K562 (cell line): ENCODE measurements at regions not wholly inside any gene's neighbourhood (a gene's known extent, or its start where the extent isn't known, plus 50 kb on each side); places are given as distances from the start of the nearest gene placed in this dataset.

Source experiments
- ATAC-seq: fragments of 200-7000 bp; cut with Tn5 transposase; 3 replicates; pipeline ENCODE4 v1.9.1; 2020; ENCODE audit warnings: moderate library complexity
- BruUV-seq: library from RNA; stranded (reverse); fragments of 400-500 nt; replicated peaks from 2 replicates; lab custom pipeline; 2021; lab: Mats Ljungman, UMichigan
- CTCF ChIA-PET: fragments of 300-600 bp; formaldehyde crosslinking; extraction: SDS; loops from one replicate; lab custom pipeline; 2021; ENCODE audit warnings: low intra/inter-chr PET ratio; lab: Yijun Ruan, JAX
- POLR2A ChIA-PET: fragments of 300-600, 350-650 bp; sonication (Branson Sonifier 250); formaldehyde crosslinking; extraction: SDS; loops from one replicate; lab custom pipeline; 2021; ENCODE audit warnings: antibody characterized with exemption, inconsistent platforms; lab: Yijun Ruan, JAX
- DNase-seq, 4 experiments: peaks; one replicate each; pipeline versions ENCODE4 v3.0.0 to v3.0.0-alpha.2; 2011 to 2018; ENCODE audit warnings: low spot score in 3 of 4, mixed read lengths in 3 of 4; ENCODE audit errors: extremely low read depth in 1 of 4
- FAIRE-seq: peaks from 2 replicates; lab custom pipeline; 2011; peaks lifted over from hg19 to GRCh38; lab: Jason Lieb, UNC
- H2AFZ ChIP-seq: 2 replicates; pipeline ENCODE4 v1.6.0; 2011; ENCODE audit warnings: low read depth, low read length, control low read depth, inconsistent platforms
- H3K27ac ChIP-seq: fragments of 200-600 bp; 3 replicates; pipeline ENCODE4 v1.8.0; 2011; ENCODE audit warnings: low read depth, mild to moderate bottlenecking, control low read depth, inconsistent platforms, low read length, moderate library complexity, mixed read lengths; ENCODE audit errors: extremely low read depth
- H3K27me3 ChIP-seq, 2 experiments: fragments of 300-600 bp in 1 of 2; 2 replicates in 1 of 2; 3 replicates in 1 of 2; pipeline versions ENCODE4 v1.6.0 to v1.8.0; 2011; ENCODE audit warnings: inconsistent platforms in 2 of 2, low read length in 2 of 2, mild to moderate bottlenecking in 1 of 2, mixed read lengths in 1 of 2, moderate library complexity in 1 of 2; ENCODE audit not compliant: control insufficient read depth in 2 of 2, insufficient read depth in 2 of 2
- H3K36me3 ChIP-seq: fragments of 300-600 bp; 3 replicates; pipeline ENCODE4 v1.8.0; 2011; ENCODE audit warnings: mild to moderate bottlenecking, low read length, inconsistent platforms; ENCODE audit not compliant: control insufficient read depth, insufficient read depth
- H3K4me1 ChIP-seq, 2 experiments: fragments of 200-600 bp in 1 of 2; replicated peaks in 1 of 2; 2 replicates in 1 of 2; 3 replicates in 1 of 2; pipeline versions ENCODE4 v1.5.1 to v1.8.0; 2011; ENCODE audit warnings: inconsistent platforms in 2 of 2, low read length in 2 of 2, mild to moderate bottlenecking in 1 of 2, mixed read lengths in 1 of 2, moderate library complexity in 1 of 2; ENCODE audit not compliant: control insufficient read depth in 2 of 2, insufficient read depth in 2 of 2
- H3K4me2 ChIP-seq: 2 replicates; pipeline ENCODE4 v1.6.1; 2011; ENCODE audit warnings: low read length, control low read depth, inconsistent platforms, mixed read lengths; ENCODE audit not compliant: insufficient read depth
- H3K4me3 ChIP-seq: fragments of 200-600 bp; sonication (generic), shearing (Covaris generic); 2 replicates; pipeline ENCODE4 v1.5.1; 2016; ENCODE audit warnings: control low read depth, inconsistent platforms
- H3K79me2 ChIP-seq: fragments of 200-600 bp; 3 replicates; pipeline ENCODE4 v1.8.0; 2011; ENCODE audit warnings: low read length, inconsistent platforms; ENCODE audit not compliant: control insufficient read depth, insufficient read depth
- H3K9ac ChIP-seq, 2 experiments: 2 replicates each; pipeline versions ENCODE4 v1.6.0 to v1.6.1; 2011; ENCODE audit warnings: low read depth in 2 of 2, low read length in 2 of 2, control low read depth in 1 of 2, inconsistent platforms in 1 of 2, mild to moderate bottlenecking in 1 of 2, mixed read lengths in 1 of 2; ENCODE audit not compliant: insufficient read depth in 1 of 2
- H3K9me1 ChIP-seq: one replicate; pipeline ENCODE4 v1.6.0; 2011; ENCODE audit warnings: inconsistent platforms, mild to moderate bottlenecking, low read length, moderate library complexity; ENCODE audit not compliant: control insufficient read depth, insufficient read depth
- H3K9me3 ChIP-seq: replicated peaks from 2 replicates; pipeline ENCODE4 v1.5.1; 2011; ENCODE audit warnings: low read depth, low read length, inconsistent platforms; ENCODE audit not compliant: control insufficient read depth, insufficient read depth
- H4K20me1 ChIP-seq: replicated peaks from 2 replicates; pipeline ENCODE4 v1.6.1; 2011; ENCODE audit warnings: low read length, inconsistent platforms, mixed read lengths; ENCODE audit not compliant: control insufficient read depth, insufficient read depth
- CGGBP1 ChIP-seq: fragments of 250-450 bp; sonication (Bioruptor Pico); IDR thresholded peaks from 2 replicates; pipeline ENCODE4 v1.9.0; 2021; ENCODE audit warnings: mild to moderate bottlenecking
- EP400 ChIP-seq: fragments of 450-650 bp; IDR thresholded peaks from 2 replicates; pipeline ENCODE4 v1.6.1; 2017; ENCODE audit warnings: antibody characterized with exemption, mild to moderate bottlenecking, moderate library complexity
- MEIS2 ChIP-seq: fragments of 450-650 bp; IDR thresholded peaks from 2 replicates; pipeline ENCODE4 v1.6.1; 2014; ENCODE audit warnings: mild to moderate bottlenecking; ENCODE audit not compliant: partially characterized antibody
- MGA ChIP-seq: fragments of 450-650 bp; IDR thresholded peaks from 2 replicates; pipeline ENCODE4 v1.6.1; 2016; ENCODE audit warnings: mild to moderate bottlenecking, moderate library complexity
- SMARCE1 ChIP-seq: fragments of 450-650 bp; IDR thresholded peaks from 2 replicates; pipeline ENCODE4 v1.7.1; 2016; ENCODE audit warnings: mild to moderate bottlenecking
- ZNF165 ChIP-seq: fragments of 250-450 bp; sonication (Bioruptor Pico); IDR thresholded peaks from 2 replicates; pipeline ENCODE4 v1.4.0; 2020; ENCODE audit warnings: borderline replicate concordance
- WGBS: fragments of 100-300 bp; shearing (Covaris generic); methylation state at CpG from one replicate; pipeline ENCODE4 v1.1.6; 2016; ENCODE audit warnings: low coverage, mixed read lengths; ENCODE audit not compliant: insufficient coverage; ENCODE audit errors: missing lambda C conversion rate; 5-methylcytosine and 5-hydroxymethylcytosine counted together
- in situ Hi-C: fragments of 300-500 bp; cut with MboI; formaldehyde crosslinking; loops from 4 replicates; pipeline ENCODE4 v1.15.0; 2018; ENCODE audit warnings: inconsistent platforms, mixed read lengths
- intact Hi-C: fragments of 100-400 bp; cut with micrococcal nuclease; formaldehyde crosslinking; loops from 2 replicates; pipeline ENCODE4 v1.14.2; 2022
- TF ChIP-seq, protein P1 (sequence below): fragments of 450-650 bp; IDR thresholded peaks from 2 replicates; pipeline ENCODE4 v1.6.1; 2017; ENCODE audit warnings: antibody characterized with exemption
- TF ChIP-seq, protein P2 (sequence below): sonication (generic); formaldehyde crosslinking; IDR thresholded peaks from 2 replicates; pipeline ENCODE4 v1.8.1; 2023; ENCODE audit warnings: mild to moderate bottlenecking, missing genetic modification reagents

- no peak for FAIRE-seq
- Histone ChIP-seq H3K9me1 (no peaks in the 10 kb centered on the region), H3K9ac (no peak overlapping the region), H3K4me1 (no peaks in the 10 kb centered on the region), H4K20me1 (no peaks in the 10 kb centered on the region), H3K9me3 (no peaks in the 10 kb centered on the region), H2AFZ (no peak overlapping the region), H3K4me3 (no peak overlapping the region), H3K36me3 (no peaks in the 10 kb centered on the region), H3K27me3 (no peaks in the 10 kb centered on the region), H3K79me2 (no peaks in the 10 kb centered on the region), H3K27ac (no peak overlapping the region), H3K4me2 (no peak overlapping the region)
- intact Hi-C loops, result no loop called here
- ChIA-PET CTCF (no interaction called here), POLR2A (no interaction called here)
- no TSS peak for BruUV-seq
- no peak for DNase-seq
- in situ Hi-C loops, result no loop called here
- no peak for ATAC-seq
- 8% methylated on average over 2 of the region's 2 CpGs for WGBS
- TF ChIP-seq MEIS2 (no peak), ZNF165 (CRISPR knock-in tag) (no peak), MGA (no peak), SMARCE1 (no peak), EP400 (no peak), CGGBP1 (no peak)
- TF ChIP-seq, protein P1, sequence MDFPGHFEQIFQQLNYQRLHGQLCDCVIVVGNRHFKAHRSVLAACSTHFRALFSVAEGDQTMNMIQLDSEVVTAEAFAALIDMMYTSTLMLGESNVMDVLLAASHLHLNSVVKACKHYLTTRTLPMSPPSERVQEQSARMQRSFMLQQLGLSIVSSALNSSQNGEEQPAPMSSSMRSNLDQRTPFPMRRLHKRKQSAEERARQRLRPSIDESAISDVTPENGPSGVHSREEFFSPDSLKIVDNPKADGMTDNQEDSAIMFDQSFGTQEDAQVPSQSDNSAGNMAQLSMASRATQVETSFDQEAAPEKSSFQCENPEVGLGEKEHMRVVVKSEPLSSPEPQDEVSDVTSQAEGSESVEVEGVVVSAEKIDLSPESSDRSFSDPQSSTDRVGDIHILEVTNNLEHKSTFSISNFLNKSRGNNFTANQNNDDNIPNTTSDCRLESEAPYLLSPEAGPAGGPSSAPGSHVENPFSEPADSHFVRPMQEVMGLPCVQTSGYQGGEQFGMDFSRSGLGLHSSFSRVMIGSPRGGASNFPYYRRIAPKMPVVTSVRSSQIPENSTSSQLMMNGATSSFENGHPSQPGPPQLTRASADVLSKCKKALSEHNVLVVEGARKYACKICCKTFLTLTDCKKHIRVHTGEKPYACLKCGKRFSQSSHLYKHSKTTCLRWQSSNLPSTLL, result no peak
- TF ChIP-seq, protein P2, sequence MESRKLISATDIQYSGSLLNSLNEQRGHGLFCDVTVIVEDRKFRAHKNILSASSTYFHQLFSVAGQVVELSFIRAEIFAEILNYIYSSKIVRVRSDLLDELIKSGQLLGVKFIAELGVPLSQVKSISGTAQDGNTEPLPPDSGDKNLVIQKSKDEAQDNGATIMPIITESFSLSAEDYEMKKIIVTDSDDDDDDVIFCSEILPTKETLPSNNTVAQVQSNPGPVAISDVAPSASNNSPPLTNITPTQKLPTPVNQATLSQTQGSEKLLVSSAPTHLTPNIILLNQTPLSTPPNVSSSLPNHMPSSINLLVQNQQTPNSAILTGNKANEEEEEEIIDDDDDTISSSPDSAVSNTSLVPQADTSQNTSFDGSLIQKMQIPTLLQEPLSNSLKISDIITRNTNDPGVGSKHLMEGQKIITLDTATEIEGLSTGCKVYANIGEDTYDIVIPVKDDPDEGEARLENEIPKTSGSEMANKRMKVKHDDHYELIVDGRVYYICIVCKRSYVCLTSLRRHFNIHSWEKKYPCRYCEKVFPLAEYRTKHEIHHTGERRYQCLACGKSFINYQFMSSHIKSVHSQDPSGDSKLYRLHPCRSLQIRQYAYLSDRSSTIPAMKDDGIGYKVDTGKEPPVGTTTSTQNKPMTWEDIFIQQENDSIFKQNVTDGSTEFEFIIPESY (CRISPR knock-in tag), result no peak
Measured at GRCh38 chr3:132145833-132146232, 111.0 kb upstream of the CPNE4 start.
